IMR-90 (cell line): ENCODE measurements at regions not wholly inside any gene's neighbourhood (a gene's known extent, or its start where the extent isn't known, plus 50 kb on each side); places are given as distances from the start of the nearest gene placed in this dataset.

ENCODE experiments used
- BHLHE40 ChIP-seq: fragments of 150-350 bp; IDR thresholded peaks from 2 replicates; pipeline ENCODE4 v1.6.1; 2016; ENCODE audit warnings: mild to moderate bottlenecking, low read depth, low read length
- CEBPB ChIP-seq: IDR thresholded peaks from 2 replicates; pipeline ENCODE4 v1.6.1; 2012; ENCODE audit warnings: low read depth, low read length, improper control_type of control experiment
- FOS ChIP-seq: fragments of 150-350 bp; IDR thresholded peaks from 2 replicates; pipeline ENCODE4 v1.6.1; 2016; ENCODE audit warnings: low read depth, low read length
- MAFK ChIP-seq: IDR thresholded peaks from 2 replicates; pipeline ENCODE4 v1.6.1; 2012; ENCODE audit warnings: low read depth, low read length, improper control_type of control experiment
- MAZ ChIP-seq: IDR thresholded peaks from 2 replicates; pipeline ENCODE4 v1.6.1; 2012; ENCODE audit warnings: low read depth, mild to moderate bottlenecking, low read length, improper control_type of control experiment, moderate library complexity, borderline replicate concordance
- MXI1 ChIP-seq: IDR thresholded peaks from 2 replicates; pipeline ENCODE4 v1.6.1; 2012; ENCODE audit warnings: low read depth, mild to moderate bottlenecking, low read length, moderate library complexity, borderline replicate concordance
- POLR2A ChIP-seq: IDR thresholded peaks from 2 replicates; pipeline ENCODE4 v1.6.1; 2012; ENCODE audit warnings: mild to moderate bottlenecking, low read depth, low read length
- RAD21 ChIP-seq: IDR thresholded peaks from 2 replicates; pipeline ENCODE4 v1.6.1; 2012; ENCODE audit warnings: low read length, improper control_type of control experiment
- RCOR1 ChIP-seq: IDR thresholded peaks from 2 replicates; pipeline ENCODE4 v1.6.1; 2012; ENCODE audit warnings: mild to moderate bottlenecking, low read length, improper control_type of control experiment; ENCODE audit not compliant: insufficient replicate concordance
- RFX5 ChIP-seq: IDR thresholded peaks from 2 replicates; pipeline ENCODE4 v1.8.0; 2012; ENCODE audit warnings: low read depth, mild to moderate bottlenecking, low read length, moderate library complexity
- SMC3 ChIP-seq: fragments of 150-350 bp; IDR thresholded peaks from 2 replicates; pipeline ENCODE4 v1.6.1; 2016; ENCODE audit warnings: low read depth, mild to moderate bottlenecking, antibody characterized with exemption, low read length, moderate library complexity
- TF ChIP-seq, protein P1 (sequence below): conservative IDR thresholded peaks from 2 replicates; pipeline ENCODE4 v1.5.1; 2012; ENCODE audit warnings: mild to moderate bottlenecking, low read depth, low read length, improper control_type of control experiment
- TF ChIP-seq, protein P2 (sequence below): fragments of 150-350 bp; IDR thresholded peaks from 2 replicates; pipeline ENCODE4 v1.6.1; 2017; ENCODE audit warnings: mild to moderate bottlenecking, antibody characterized with exemption, low read length, low read depth
- TF ChIP-seq, protein P3 (sequence below): fragments of 150-350 bp; IDR thresholded peaks from 2 replicates; pipeline ENCODE4 v1.6.1; 2016; ENCODE audit warnings: low read depth, mild to moderate bottlenecking, low read length, moderate library complexity, borderline replicate concordance

DNA sequence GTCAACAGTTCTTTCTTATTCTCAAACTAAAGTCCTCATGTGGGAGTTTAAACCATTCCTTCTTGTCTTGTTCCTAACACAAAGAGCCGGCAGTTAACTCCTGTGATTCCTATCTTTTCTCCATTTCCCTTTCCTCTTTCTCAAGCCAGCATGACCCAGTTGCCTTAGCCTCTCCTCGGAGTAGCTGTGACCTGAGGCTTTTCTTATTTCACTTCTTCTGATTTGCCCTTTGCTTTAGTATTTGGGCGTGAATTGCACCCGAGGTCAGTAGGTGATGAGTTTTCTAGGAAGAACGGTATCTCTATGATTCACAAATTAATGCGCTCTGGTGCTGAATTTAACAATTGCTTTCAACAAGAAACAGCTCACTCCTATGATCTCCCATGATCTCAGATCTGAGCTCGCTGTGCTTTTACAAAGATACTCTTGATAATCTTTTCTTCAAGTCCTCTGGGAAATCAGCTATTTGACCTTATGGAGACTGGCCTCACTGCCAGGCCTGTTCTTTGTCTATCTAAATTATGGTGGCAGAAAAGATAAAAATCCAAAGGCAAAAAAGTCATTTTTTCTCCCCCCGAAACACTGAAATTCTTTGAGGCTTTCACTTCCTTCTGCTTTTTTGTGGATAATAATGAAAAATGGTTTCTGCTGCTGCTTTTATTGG is 184.6 kb downstream of the JCAD start:
- no peak for TF ChIP-seq MXI1
- TF ChIP-seq POLR2A = no peak
- TF ChIP-seq CEBPB = no peak
- TF ChIP-seq, protein P1, sequence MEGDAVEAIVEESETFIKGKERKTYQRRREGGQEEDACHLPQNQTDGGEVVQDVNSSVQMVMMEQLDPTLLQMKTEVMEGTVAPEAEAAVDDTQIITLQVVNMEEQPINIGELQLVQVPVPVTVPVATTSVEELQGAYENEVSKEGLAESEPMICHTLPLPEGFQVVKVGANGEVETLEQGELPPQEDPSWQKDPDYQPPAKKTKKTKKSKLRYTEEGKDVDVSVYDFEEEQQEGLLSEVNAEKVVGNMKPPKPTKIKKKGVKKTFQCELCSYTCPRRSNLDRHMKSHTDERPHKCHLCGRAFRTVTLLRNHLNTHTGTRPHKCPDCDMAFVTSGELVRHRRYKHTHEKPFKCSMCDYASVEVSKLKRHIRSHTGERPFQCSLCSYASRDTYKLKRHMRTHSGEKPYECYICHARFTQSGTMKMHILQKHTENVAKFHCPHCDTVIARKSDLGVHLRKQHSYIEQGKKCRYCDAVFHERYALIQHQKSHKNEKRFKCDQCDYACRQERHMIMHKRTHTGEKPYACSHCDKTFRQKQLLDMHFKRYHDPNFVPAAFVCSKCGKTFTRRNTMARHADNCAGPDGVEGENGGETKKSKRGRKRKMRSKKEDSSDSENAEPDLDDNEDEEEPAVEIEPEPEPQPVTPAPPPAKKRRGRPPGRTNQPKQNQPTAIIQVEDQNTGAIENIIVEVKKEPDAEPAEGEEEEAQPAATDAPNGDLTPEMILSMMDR = no peak
- no peak for TF ChIP-seq MAZ
- no peak for TF ChIP-seq RFX5
- TF ChIP-seq, protein P2, sequence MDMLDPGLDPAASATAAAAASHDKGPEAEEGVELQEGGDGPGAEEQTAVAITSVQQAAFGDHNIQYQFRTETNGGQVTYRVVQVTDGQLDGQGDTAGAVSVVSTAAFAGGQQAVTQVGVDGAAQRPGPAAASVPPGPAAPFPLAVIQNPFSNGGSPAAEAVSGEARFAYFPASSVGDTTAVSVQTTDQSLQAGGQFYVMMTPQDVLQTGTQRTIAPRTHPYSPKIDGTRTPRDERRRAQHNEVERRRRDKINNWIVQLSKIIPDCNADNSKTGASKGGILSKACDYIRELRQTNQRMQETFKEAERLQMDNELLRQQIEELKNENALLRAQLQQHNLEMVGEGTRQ = no peak
- TF ChIP-seq, protein P3, sequence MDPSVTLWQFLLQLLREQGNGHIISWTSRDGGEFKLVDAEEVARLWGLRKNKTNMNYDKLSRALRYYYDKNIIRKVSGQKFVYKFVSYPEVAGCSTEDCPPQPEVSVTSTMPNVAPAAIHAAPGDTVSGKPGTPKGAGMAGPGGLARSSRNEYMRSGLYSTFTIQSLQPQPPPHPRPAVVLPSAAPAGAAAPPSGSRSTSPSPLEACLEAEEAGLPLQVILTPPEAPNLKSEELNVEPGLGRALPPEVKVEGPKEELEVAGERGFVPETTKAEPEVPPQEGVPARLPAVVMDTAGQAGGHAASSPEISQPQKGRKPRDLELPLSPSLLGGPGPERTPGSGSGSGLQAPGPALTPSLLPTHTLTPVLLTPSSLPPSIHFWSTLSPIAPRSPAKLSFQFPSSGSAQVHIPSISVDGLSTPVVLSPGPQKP = no peak
- TF ChIP-seq SMC3 = no peak
- no peak for TF ChIP-seq BHLHE40
- TF ChIP-seq RAD21 = no peak
- no peak for TF ChIP-seq FOS
- TF ChIP-seq RCOR1 = no peak
- TF ChIP-seq MAFK = no peak
